ENCODE measurements at regions not wholly inside any gene's neighbourhood (a gene's known extent, or its start where the extent isn't known, plus 50 kb on each side); places are given as distances from the start of the nearest gene placed in this dataset.

DNA sequence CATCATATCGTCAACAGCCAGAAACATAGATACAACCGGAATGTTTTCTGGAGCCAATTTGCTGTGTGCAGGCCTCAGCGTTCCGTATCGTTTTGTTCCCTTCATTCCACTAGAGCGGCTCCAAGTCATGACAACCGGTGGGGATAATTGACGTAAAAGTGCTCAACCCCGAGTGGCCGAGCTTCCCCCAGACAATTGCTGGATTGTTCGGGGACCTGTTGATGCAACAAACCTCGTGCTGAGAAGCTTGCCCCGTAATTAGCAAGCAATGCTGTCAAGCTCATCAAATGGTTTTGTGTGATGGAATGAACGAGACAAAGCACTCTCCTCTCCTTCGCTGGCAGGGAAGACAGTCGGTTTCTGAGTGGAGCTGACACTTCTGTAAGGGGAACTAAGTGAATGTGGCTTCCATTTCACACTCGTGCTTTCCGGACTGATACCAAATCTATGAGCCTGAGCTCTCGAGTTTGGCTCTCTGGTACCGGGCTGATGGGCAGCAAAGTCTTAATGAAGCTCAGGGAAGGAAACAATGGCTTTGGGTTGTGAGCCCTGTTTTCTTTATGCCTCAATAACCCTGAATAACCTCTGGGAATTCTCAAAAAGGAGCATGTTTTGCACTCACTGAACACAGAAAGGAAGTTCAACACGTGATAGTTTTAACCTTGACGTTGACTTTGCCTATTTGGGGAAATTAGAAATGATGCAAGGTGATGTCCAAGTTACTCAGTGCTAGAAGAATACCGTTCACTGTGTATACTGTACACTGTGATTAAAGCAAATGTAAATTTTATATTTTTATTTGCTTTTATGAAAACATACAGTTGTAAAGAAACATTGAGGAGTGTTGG, 220.5 kb downstream of the BAMBI start:
- intact Hi-C loops (cut with DNase I): no loop called here
- WGBS, 2 donors: 80 to 82% methylated on average over 17 to 23 of the region's 23 CpGs
- H3K9me3 ChIP-seq: no peaks in the 10 kb centered on the region
- H3K27ac ChIP-seq: no peak overlapping the region
- TF ChIP-seq, protein P1, sequence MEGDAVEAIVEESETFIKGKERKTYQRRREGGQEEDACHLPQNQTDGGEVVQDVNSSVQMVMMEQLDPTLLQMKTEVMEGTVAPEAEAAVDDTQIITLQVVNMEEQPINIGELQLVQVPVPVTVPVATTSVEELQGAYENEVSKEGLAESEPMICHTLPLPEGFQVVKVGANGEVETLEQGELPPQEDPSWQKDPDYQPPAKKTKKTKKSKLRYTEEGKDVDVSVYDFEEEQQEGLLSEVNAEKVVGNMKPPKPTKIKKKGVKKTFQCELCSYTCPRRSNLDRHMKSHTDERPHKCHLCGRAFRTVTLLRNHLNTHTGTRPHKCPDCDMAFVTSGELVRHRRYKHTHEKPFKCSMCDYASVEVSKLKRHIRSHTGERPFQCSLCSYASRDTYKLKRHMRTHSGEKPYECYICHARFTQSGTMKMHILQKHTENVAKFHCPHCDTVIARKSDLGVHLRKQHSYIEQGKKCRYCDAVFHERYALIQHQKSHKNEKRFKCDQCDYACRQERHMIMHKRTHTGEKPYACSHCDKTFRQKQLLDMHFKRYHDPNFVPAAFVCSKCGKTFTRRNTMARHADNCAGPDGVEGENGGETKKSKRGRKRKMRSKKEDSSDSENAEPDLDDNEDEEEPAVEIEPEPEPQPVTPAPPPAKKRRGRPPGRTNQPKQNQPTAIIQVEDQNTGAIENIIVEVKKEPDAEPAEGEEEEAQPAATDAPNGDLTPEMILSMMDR (IDR thresholded peaks at IDR 0.05): no peak
- no peak for TF ChIP-seq POLR2A (IDR thresholded peaks at IDR 0.05)
- H3K27me3 ChIP-seq: no peaks in the 10 kb centered on the region
- no peaks in the 10 kb centered on the region for H3K36me3 ChIP-seq
- no peak for DNase-seq
- no peaks in the 10 kb centered on the region for H3K4me1 ChIP-seq
- H3K4me3 ChIP-seq: no peak overlapping the region

DNA sequence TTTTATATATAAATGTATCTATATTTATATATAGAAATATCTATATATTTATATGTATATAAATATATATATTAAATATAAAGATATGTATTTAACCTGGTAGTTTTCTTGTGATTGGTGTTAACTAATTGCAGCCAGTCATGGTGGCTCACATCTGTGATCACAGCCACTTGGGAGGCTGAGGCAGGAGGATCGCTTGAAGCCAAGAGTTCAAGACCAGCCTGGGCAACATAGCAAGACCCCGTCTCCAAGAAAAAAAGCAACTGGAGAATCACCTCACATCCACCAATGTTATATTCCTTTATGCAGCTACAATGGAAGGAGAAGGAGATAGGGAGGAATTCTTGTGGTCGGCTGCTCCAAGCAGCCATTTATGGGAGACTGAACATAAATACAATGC, 224.9 kb downstream of the BAMBI start:
- 76 to 78% methylated on average over 3 of the region's 3 CpGs for WGBS, 2 donors
- no peaks in the 10 kb centered on the region for H3K9me3 ChIP-seq
- no peak for DNase-seq
- no peak overlapping the region for H3K4me3 ChIP-seq
- intact Hi-C loops (cut with DNase I): no loop called here
- H3K27me3 ChIP-seq: no peaks in the 10 kb centered on the region
- no peak overlapping the region for H3K27ac ChIP-seq
- H3K36me3 ChIP-seq: no peaks in the 10 kb centered on the region
- TF ChIP-seq POLR2A (IDR thresholded peaks at IDR 0.05): no peak
- TF ChIP-seq, protein P1 (IDR thresholded peaks at IDR 0.05): no peak
- no peaks in the 10 kb centered on the region for H3K4me1 ChIP-seq

- intact Hi-C loops (cut with DNase I): no loop called here
- WGBS, 2 donors: 41 to 56% methylated on average over 2 of the region's 2 CpGs
- Histone ChIP-seq H3K9me3 (no peaks in the 10 kb centered on the region), H3K4me3 (no peak overlapping the region), H3K36me3 (no peaks in the 10 kb centered on the region), H3K27me3 (no peaks in the 10 kb centered on the region), H3K27ac (no peak overlapping the region), H3K4me1 (no peaks in the 10 kb centered on the region)
- TF ChIP-seq POLR2A (IDR thresholded peaks at IDR 0.05): no peak
- TF ChIP-seq, protein P1 (IDR thresholded peaks at IDR 0.05): no peak
- DNase-seq: no peak
Measured at GRCh38 chr10:28903063-28903462, 225.7 kb downstream of the BAMBI start.

DNA sequence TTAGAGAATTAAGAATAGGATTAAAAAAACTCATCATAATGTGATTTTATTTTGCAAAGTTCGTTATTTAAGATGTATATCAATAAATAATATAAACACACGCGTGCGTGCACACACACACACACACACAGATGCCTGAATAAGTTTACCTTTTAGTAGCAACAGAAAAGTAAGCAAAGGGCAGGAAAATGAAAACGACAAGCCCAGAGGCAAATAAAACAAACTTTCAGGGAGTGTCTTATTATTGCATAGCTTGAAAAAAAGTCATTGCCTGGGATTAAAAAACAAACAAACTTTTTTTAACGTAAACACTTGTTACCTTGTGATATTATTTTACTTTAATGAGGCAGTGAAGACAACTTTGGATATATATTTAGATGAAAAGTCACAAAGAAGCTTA, 226.4 kb downstream of the BAMBI start:
- WGBS, 2 donors: 68 to 75% methylated on average over 6 of the region's 6 CpGs
- no peak for DNase-seq
- H3K36me3 ChIP-seq: no peaks in the 10 kb centered on the region
- H3K4me3 ChIP-seq: no peak overlapping the region
- no peaks in the 10 kb centered on the region for H3K9me3 ChIP-seq
- H3K27ac ChIP-seq: no peak overlapping the region
- H3K4me1 ChIP-seq: no peaks in the 10 kb centered on the region
- H3K27me3 ChIP-seq: no peaks in the 10 kb centered on the region
- intact Hi-C loops (cut with DNase I): no loop called here
- TF ChIP-seq POLR2A (IDR thresholded peaks at IDR 0.05): no peak
- TF ChIP-seq, protein P1 (IDR thresholded peaks at IDR 0.05): no peak

- TF ChIP-seq, protein P1 (IDR thresholded peaks at IDR 0.05): no peak
- TF ChIP-seq POLR2A (IDR thresholded peaks at IDR 0.05): no peak
- no peaks in the 10 kb centered on the region for H3K4me1 ChIP-seq
- no peak overlapping the region for H3K27ac ChIP-seq
- no peaks in the 10 kb centered on the region for H3K27me3 ChIP-seq
- no peaks in the 10 kb centered on the region for H3K9me3 ChIP-seq
- no peak for DNase-seq
- intact Hi-C loops (cut with DNase I): no loop called here
- H3K36me3 ChIP-seq: no peaks in the 10 kb centered on the region
- H3K4me3 ChIP-seq: no peak overlapping the region
- WGBS, 2 donors: 77 to 78% methylated on average over 5 of the region's 5 CpGs
Measured at GRCh38 chr10:28905371-28905770, 228.1 kb downstream of the BAMBI start.

All from esophagus squamous epithelium (tissue), 5 donors.